SU-DHL-6 (cell line): ENCODE measurements at regions not wholly inside any gene's neighbourhood (a gene's known extent, or its start where the extent isn't known, plus 50 kb on each side); places are given as distances from the start of the nearest gene placed in this dataset.

Experiments used
- H2AFZ ChIP-seq: fragments of 200-600 bp; sonication (generic); 2 replicates; pipeline ENCODE4 v1.6.1; 2014; ENCODE audit warnings: low read depth, mild to moderate bottlenecking, moderate library complexity, mixed read lengths, antibody characterized with exemption, low read length; ENCODE audit not compliant: severe bottlenecking
- H3F3A ChIP-seq: fragments of 200-600 bp; shearing (Covaris generic); 2 replicates; pipeline ENCODE4 v1.6.0; 2016; ENCODE audit warnings: antibody characterized with exemption, mild to moderate bottlenecking; ENCODE audit not compliant: insufficient read depth
- H3K27ac ChIP-seq: fragments of 200-600 bp; sonication (generic); 2 replicates; pipeline ENCODE4 v1.5.1; 2016; ENCODE audit warnings: low read depth, mild to moderate bottlenecking, low read length, moderate library complexity, mixed read lengths
- H3K27me3 ChIP-seq: fragments of 200-600 bp; sonication (generic), shearing (Covaris generic); 2 replicates; pipeline ENCODE4 v1.6.0; 2014; ENCODE audit warnings: mild to moderate bottlenecking, low read length
- H3K36me3 ChIP-seq: fragments of 200-600 bp; sonication (generic); 2 replicates; pipeline ENCODE4 v1.6.1; 2014; ENCODE audit warnings: mild to moderate bottlenecking, low read length, mixed read lengths
- H3K4me2 ChIP-seq: fragments of 300-600, 200-600 bp; shearing (Covaris generic), sonication (generic); 2 replicates; pipeline ENCODE4 v1.6.0; 2014; ENCODE audit warnings: low read length, low read depth, mild to moderate bottlenecking; ENCODE audit not compliant: poor library complexity, severe bottlenecking
- H3K4me3 ChIP-seq: fragments of 200-600 bp; sonication (generic); 2 replicates; pipeline ENCODE4 v1.5.1; 2014; ENCODE audit warnings: antibody characterized with exemption, low read length, mild to moderate bottlenecking, mixed read lengths; ENCODE audit not compliant: insufficient read depth, poor library complexity, severe bottlenecking
- H3K79me2 ChIP-seq: fragments of 200-600 bp; sonication (generic); 2 replicates; pipeline ENCODE4 v1.6.1; 2014; ENCODE audit warnings: mild to moderate bottlenecking, low read length, moderate library complexity; ENCODE audit not compliant: insufficient read depth
- H3K9ac ChIP-seq: fragments of 200-600 bp; sonication (generic); 2 replicates; pipeline ENCODE4 v1.7.0; 2014; ENCODE audit warnings: mild to moderate bottlenecking, low read length
- H3K9me2 ChIP-seq: fragments of 200-600 bp; sonication (generic); replicated peaks from 2 replicates; pipeline ENCODE4 v1.6.1; 2014; ENCODE audit warnings: low read length; ENCODE audit not compliant: insufficient read depth
- H3K9me3 ChIP-seq: fragments of 200-600 bp; sonication (generic); 2 replicates; pipeline ENCODE4 v1.6.1; 2014; ENCODE audit warnings: low read length, mixed read lengths; ENCODE audit not compliant: insufficient read depth
- H4K20me1 ChIP-seq: fragments of 200-600 bp; sonication (generic); 2 replicates; pipeline ENCODE4 v1.6.1; 2014; ENCODE audit warnings: low read depth, mild to moderate bottlenecking, antibody characterized with exemption, low read length, moderate library complexity, mixed read lengths
- EZH2phosphoT487 ChIP-seq: fragments of 200-600 bp; sonication (generic), shearing (Covaris generic); conservative IDR thresholded peaks from 2 replicates; pipeline ENCODE4 v1.6.1; 2018; ENCODE audit warnings: mild to moderate bottlenecking, antibody characterized with exemption, low read length, moderate library complexity, mixed read lengths
- TF ChIP-seq, protein P1 (sequence below): fragments of 200-600 bp; sonication (generic); IDR thresholded peaks from one replicate; pipeline ENCODE4 v1.5.1; 2017; ENCODE audit warnings: antibody characterized with exemption, mild to moderate bottlenecking, low read length, moderate library complexity; ENCODE audit not compliant: insufficient read depth, poor library complexity, severe bottlenecking

DNA sequence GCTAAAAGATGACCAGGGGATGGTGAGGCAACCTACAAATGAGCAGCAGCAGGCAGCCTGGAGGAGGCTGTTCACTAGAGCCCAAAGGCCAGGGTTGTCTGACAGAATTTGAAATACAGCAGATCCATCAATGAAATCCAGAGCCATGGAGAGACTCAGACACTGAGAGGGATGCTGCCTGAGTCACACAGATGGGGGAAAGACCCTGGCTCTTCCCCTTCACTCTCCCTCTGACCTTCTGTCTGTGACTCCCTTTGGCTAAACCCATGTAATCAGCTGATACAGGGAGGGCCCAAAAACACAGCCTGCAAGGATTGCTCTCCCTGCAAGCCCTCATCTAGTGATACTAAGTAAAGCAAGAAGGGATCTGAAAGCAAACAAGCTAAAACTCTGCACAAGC lies 166.5 kb upstream of the SPOPL start:
- Histone ChIP-seq H3K27me3 (no peaks in the 10 kb centered on the region), H3K9me3 (no peaks in the 10 kb centered on the region), H3F3A (no peaks in the 10 kb centered on the region), H3K79me2 (no peaks in the 10 kb centered on the region), H3K36me3 (no peaks in the 10 kb centered on the region), H2AFZ (no peak overlapping the region), H3K4me3 (no peak overlapping the region), H4K20me1 (no peaks in the 10 kb centered on the region), H3K27ac (no peak overlapping the region), H3K4me2 (no peak overlapping the region), H3K9me2 (no peaks in the 10 kb centered on the region), H3K9ac (no peak overlapping the region)
- TF ChIP-seq, protein P1, sequence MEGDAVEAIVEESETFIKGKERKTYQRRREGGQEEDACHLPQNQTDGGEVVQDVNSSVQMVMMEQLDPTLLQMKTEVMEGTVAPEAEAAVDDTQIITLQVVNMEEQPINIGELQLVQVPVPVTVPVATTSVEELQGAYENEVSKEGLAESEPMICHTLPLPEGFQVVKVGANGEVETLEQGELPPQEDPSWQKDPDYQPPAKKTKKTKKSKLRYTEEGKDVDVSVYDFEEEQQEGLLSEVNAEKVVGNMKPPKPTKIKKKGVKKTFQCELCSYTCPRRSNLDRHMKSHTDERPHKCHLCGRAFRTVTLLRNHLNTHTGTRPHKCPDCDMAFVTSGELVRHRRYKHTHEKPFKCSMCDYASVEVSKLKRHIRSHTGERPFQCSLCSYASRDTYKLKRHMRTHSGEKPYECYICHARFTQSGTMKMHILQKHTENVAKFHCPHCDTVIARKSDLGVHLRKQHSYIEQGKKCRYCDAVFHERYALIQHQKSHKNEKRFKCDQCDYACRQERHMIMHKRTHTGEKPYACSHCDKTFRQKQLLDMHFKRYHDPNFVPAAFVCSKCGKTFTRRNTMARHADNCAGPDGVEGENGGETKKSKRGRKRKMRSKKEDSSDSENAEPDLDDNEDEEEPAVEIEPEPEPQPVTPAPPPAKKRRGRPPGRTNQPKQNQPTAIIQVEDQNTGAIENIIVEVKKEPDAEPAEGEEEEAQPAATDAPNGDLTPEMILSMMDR = no peak
- no peak for TF ChIP-seq EZH2phosphoT487

DNA sequence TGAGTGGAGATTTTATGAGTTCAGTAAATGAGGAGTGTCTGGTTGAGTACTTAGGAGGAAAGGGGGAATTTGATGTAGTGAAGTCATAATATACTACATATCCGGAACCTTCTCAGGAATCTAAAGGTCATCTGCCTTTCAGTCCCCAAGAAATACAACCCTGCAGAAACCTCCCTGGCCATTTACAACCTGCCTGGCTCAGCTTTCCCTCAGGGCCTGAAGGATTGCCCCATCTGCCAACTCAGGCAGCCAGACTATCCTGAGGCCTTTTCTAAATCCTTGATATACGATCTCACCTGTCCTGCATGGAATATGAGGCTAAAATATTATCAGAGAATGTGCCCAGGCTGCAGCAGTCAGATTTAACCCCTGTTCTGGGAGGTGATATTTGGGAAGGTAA lies 165.4 kb upstream of the SPOPL start:
- no peaks in the 10 kb centered on the region for H3K79me2 ChIP-seq
- TF ChIP-seq EZH2phosphoT487 = no peak
- TF ChIP-seq, protein P1 = no peak
- H3K36me3 ChIP-seq = no peaks in the 10 kb centered on the region
- no peaks in the 10 kb centered on the region for H3K9me2 ChIP-seq
- H3K4me2 ChIP-seq = no peak overlapping the region
- H3K27me3 ChIP-seq = no peaks in the 10 kb centered on the region
- H2AFZ ChIP-seq = no peak overlapping the region
- no peaks in the 10 kb centered on the region for H3F3A ChIP-seq
- H4K20me1 ChIP-seq = no peaks in the 10 kb centered on the region
- no peak overlapping the region for H3K9ac ChIP-seq
- H3K9me3 ChIP-seq = no peaks in the 10 kb centered on the region
- H3K4me3 ChIP-seq = no peak overlapping the region
- no peak overlapping the region for H3K27ac ChIP-seq

DNA sequence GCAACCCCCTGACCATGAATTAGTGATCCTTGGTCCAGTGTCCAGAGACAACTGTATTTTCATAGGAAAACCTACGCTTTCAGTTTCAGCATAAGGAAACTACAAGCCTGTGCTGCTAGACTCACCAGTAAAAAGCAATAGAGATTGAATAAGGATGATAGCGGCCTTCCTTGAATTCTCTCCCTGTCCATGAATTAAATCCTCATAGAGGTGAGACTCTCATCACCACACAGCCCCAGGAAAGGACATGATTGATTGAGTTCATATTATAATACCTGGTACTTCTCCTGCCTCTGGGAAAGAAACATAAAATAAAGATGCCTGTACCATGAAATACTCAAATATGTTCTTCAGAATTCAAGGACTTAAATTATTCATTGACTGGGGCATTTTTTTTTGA lies 146.3 kb upstream of the SPOPL start:
- Histone ChIP-seq H3K9ac (no peak overlapping the region), H3K4me3 (no peak overlapping the region), H3K9me2 (no peaks in the 10 kb centered on the region), H3K79me2 (no peaks in the 10 kb centered on the region), H3K27me3 (no peaks in the 10 kb centered on the region), H3F3A (no peaks in the 10 kb centered on the region), H3K9me3 (no peaks in the 10 kb centered on the region), H3K4me2 (no peak overlapping the region), H3K27ac (no peak overlapping the region), H2AFZ (no peak overlapping the region), H3K36me3 (no peaks in the 10 kb centered on the region), H4K20me1 (no peaks in the 10 kb centered on the region)
- TF ChIP-seq, protein P1 = no peak
- no peak for TF ChIP-seq EZH2phosphoT487

GRCh38 chr2:138356178-138356577 lies 145.4 kb upstream of the SPOPL start:
- no peak overlapping the region for H3K4me3 ChIP-seq
- no peaks in the 10 kb centered on the region for H3K9me3 ChIP-seq
- H3K27me3 ChIP-seq = no peaks in the 10 kb centered on the region
- H3K79me2 ChIP-seq = no peaks in the 10 kb centered on the region
- H3K27ac ChIP-seq = no peak overlapping the region
- no peaks in the 10 kb centered on the region for H4K20me1 ChIP-seq
- no peak overlapping the region for H2AFZ ChIP-seq
- H3F3A ChIP-seq = no peaks in the 10 kb centered on the region
- no peaks in the 10 kb centered on the region for H3K9me2 ChIP-seq
- H3K9ac ChIP-seq = no peak overlapping the region
- no peaks in the 10 kb centered on the region for H3K36me3 ChIP-seq
- no peak overlapping the region for H3K4me2 ChIP-seq
- no peak for TF ChIP-seq EZH2phosphoT487
- TF ChIP-seq, protein P1 = no peak
